ENCODE measurements at regions not wholly inside any gene's neighbourhood (a gene's known extent, or its start where the extent isn't known, plus 50 kb on each side); places are given as distances from the start of the nearest gene placed in this dataset.

- no peak for DNase-seq (ENCODE audit: low read depth)
Measured at GRCh38 chr6:18962361-18962905, 575.3 kb downstream of the RNF144B start.

- no peak for DNase-seq (ENCODE audit: low read depth)
Measured at GRCh38 chr6:18963439-18963838, 576.3 kb downstream of the RNF144B start.

- no peak for DNase-seq (ENCODE audit: low read depth)
Measured at GRCh38 chr6:18973251-18973650, 586.1 kb downstream of the RNF144B start.

GRCh38 chr6:18976091-18976490 is 588.9 kb downstream of the RNF144B start:
- DNase-seq (ENCODE audit: low read depth): no peak

- DNase-seq (ENCODE audit: low read depth): no peak
Measured at GRCh38 chr6:18976966-18977365, 589.8 kb downstream of the RNF144B start.

GRCh38 chr6:18978337-18979128 is 591.4 kb downstream of the RNF144B start:
- no peak for DNase-seq (ENCODE audit: low read depth)

GRCh38 chr6:18985061-18985460 is 597.9 kb downstream of the RNF144B start:
- DNase-seq (ENCODE audit: low read depth): no peak

- no peak for DNase-seq (ENCODE audit: low read depth)
Measured at GRCh38 chr6:18985996-18986395, 598.8 kb downstream of the RNF144B start.

GRCh38 chr6:18988636-18989035 is 601.5 kb downstream of the RNF144B start:
- no peak for DNase-seq (ENCODE audit: low read depth)

GRCh38 chr6:18990059-18990978 is 603.2 kb downstream of the RNF144B start:
- DNase-seq (ENCODE audit: low read depth): no peak

GRCh38 chr6:18997375-18997826 is 610.3 kb downstream of the RNF144B start:
- DNase-seq (ENCODE audit: low read depth): no peak

- no peak for DNase-seq (ENCODE audit: low read depth)
Measured at GRCh38 chr6:19002976-19003560, 615.9 kb downstream of the RNF144B start.

- no peak for DNase-seq (ENCODE audit: low read depth)
Measured at GRCh38 chr6:19004176-19004575, 617.0 kb downstream of the RNF144B start.

GRCh38 chr6:19009769-19010168 is 622.6 kb downstream of the RNF144B start:
- DNase-seq (ENCODE audit: low read depth): no peak

- no peak for DNase-seq (ENCODE audit: low read depth)
Measured at GRCh38 chr6:19013026-19013705, 626.0 kb downstream of the RNF144B start.

- no peak for DNase-seq (ENCODE audit: low read depth)
Measured at GRCh38 chr6:19024737-19025136, 637.6 kb downstream of the RNF144B start.

- DNase-seq (ENCODE audit: low read depth): no peak
Measured at GRCh38 chr6:19028201-19028600, 641.1 kb downstream of the RNF144B start.

- DNase-seq (ENCODE audit: low read depth): no peak
Measured at GRCh38 chr6:19032591-19033295, 645.6 kb downstream of the RNF144B start.

- DNase-seq (ENCODE audit: low read depth): no peak
Measured at GRCh38 chr6:19033683-19034082, 646.5 kb downstream of the RNF144B start.

- DNase-seq (ENCODE audit: low read depth): no peak
Measured at GRCh38 chr6:19034986-19035385, 647.8 kb downstream of the RNF144B start.
